MM.1S (cell line): ENCODE measurements at regions not wholly inside any gene's neighbourhood (a gene's known extent, or its start where the extent isn't known, plus 50 kb on each side); places are given as distances from the start of the nearest gene placed in this dataset.

Experiments used
- DNase-seq: peaks from one replicate; pipeline ENCODE4 v3.0.0-alpha.2; 2015
- H2AFZ ChIP-seq: fragments of 300-600 bp; sonication (generic); 2 replicates; pipeline ENCODE4 v1.6.0; 2016; ENCODE audit warnings: antibody characterized with exemption, low read length
- H3F3A ChIP-seq: fragments of 300-600 bp; sonication (generic); 2 replicates; pipeline ENCODE4 v1.6.1; 2016; ENCODE audit warnings: mild to moderate bottlenecking, antibody characterized with exemption, low read length, moderate library complexity, mixed read lengths; ENCODE audit not compliant: insufficient read depth
- H3K27ac ChIP-seq: fragments of 300-600 bp; sonication (generic); 2 replicates; pipeline ENCODE4 v1.5.1; 2016; ENCODE audit warnings: mild to moderate bottlenecking, low read length
- H3K27me3 ChIP-seq: fragments of 300-600 bp; sonication (generic); replicated peaks from 2 replicates; pipeline ENCODE4 v1.6.0; 2016; ENCODE audit warnings: low read length; ENCODE audit not compliant: insufficient read depth
- H3K36me3 ChIP-seq: fragments of 300-600 bp; sonication (generic); replicated peaks from 2 replicates; pipeline ENCODE4 v1.6.1; 2016; ENCODE audit warnings: mild to moderate bottlenecking, low read length, mixed read lengths; ENCODE audit not compliant: insufficient read depth
- H3K4me1 ChIP-seq: fragments of 300-600 bp; sonication (generic); 2 replicates; pipeline ENCODE4 v1.6.1; 2016; ENCODE audit warnings: low read length, mixed read lengths
- H3K4me2 ChIP-seq: fragments of 300-600 bp; sonication (generic); 2 replicates; pipeline ENCODE4 v1.6.0; 2016; ENCODE audit warnings: low read depth, low read length
- H3K4me3 ChIP-seq: fragments of 300-600 bp; sonication (generic); 2 replicates; pipeline ENCODE4 v1.5.1; 2016; ENCODE audit warnings: low read length, mixed read lengths
- H3K79me2 ChIP-seq: fragments of 300-600 bp; sonication (generic); 2 replicates; pipeline ENCODE4 v1.6.1; 2016; ENCODE audit warnings: mixed run types, low read length, mixed read lengths
- H3K9ac ChIP-seq: fragments of 300-600 bp; sonication (generic); 2 replicates; pipeline ENCODE4 v1.6.1; 2016; ENCODE audit warnings: low read length, mixed read lengths
- H3K9me2 ChIP-seq: fragments of 300-600 bp; sonication (generic); replicated peaks from 2 replicates; pipeline ENCODE4 v1.6.1; 2016; ENCODE audit warnings: mild to moderate bottlenecking, low read length, mixed read lengths; ENCODE audit not compliant: insufficient read depth
- H3K9me3 ChIP-seq: fragments of 300-600 bp; sonication (generic); replicated peaks from 2 replicates; pipeline ENCODE4 v1.6.1; 2016; ENCODE audit warnings: mild to moderate bottlenecking, low read length, mixed read lengths; ENCODE audit not compliant: insufficient read depth
- H4K20me1 ChIP-seq: fragments of 300-600 bp; sonication (generic); 2 replicates; pipeline ENCODE4 v1.6.1; 2016; ENCODE audit warnings: mild to moderate bottlenecking, low read length, moderate library complexity, mixed read lengths; ENCODE audit not compliant: insufficient read depth
- CTCF ChIP-seq: fragments of 300-600 bp; sonication (generic); IDR thresholded peaks from 2 replicates; pipeline ENCODE4 v1.5.1; 2016; ENCODE audit warnings: antibody characterized with exemption, low read length, mixed read lengths
- EZH2 ChIP-seq: fragments of 300-600 bp; sonication (generic); optimal IDR thresholded peaks from 2 replicates; pipeline ENCODE3; 2017; ENCODE audit warnings: low read depth, mild to moderate bottlenecking, antibody characterized with exemption, low read length, mixed read lengths
- EZH2phosphoT487 ChIP-seq: fragments of 300-600 bp; sonication (generic); IDR thresholded peaks from 2 replicates; pipeline ENCODE4 v1.6.1; 2018; ENCODE audit warnings: antibody characterized with exemption, low read length

- peak; percentile 63 for DNase-seq
These were observed 106.7 kb upstream of the C21orf91 start for GRCh38 chr21:17925899-17926298.

GRCh38 chr21:17925000-17925610 is 105.9 kb upstream of the C21orf91 start:
- Histone ChIP-seq H3K9ac (no peak overlapping the region), H3K79me2 (no peaks in the 10 kb centered on the region), H3K27me3 (no peaks in the 10 kb centered on the region), H4K20me1 (no peaks in the 10 kb centered on the region), H3K9me3 (no peaks in the 10 kb centered on the region), H3K9me2 (no peaks in the 10 kb centered on the region), H3K36me3 (no peaks in the 10 kb centered on the region), H3K27ac (no peak overlapping the region), H3F3A (no peaks in the 10 kb centered on the region), H3K4me3 (no peak overlapping the region), H2AFZ (peak overlapping the region; percentile 53; the same call in 1 of the 2 replicates), H3K4me2 (no peak overlapping the region), H3K4me1 (no peaks in the 10 kb centered on the region)
- DNase-seq, result peak; percentile 73
- TF ChIP-seq EZH2phosphoT487 (no peak), CTCF (peak; percentile 89)

More at GRCh38 chr21:17925899-17926298, 106.7 kb upstream of the C21orf91 start:
- no peak for TF ChIP-seq EZH2phosphoT487
- TF ChIP-seq CTCF, result peak; percentile 62
- TF ChIP-seq EZH2, result no peak
- no peaks in the 10 kb centered on the region for H3K79me2 ChIP-seq
- H3F3A ChIP-seq, result no peaks in the 10 kb centered on the region
- H3K9ac ChIP-seq, result no peak overlapping the region
- no peaks in the 10 kb centered on the region for H3K4me1 ChIP-seq
- no peaks in the 10 kb centered on the region for H3K27me3 ChIP-seq
- H3K9me2 ChIP-seq, result no peaks in the 10 kb centered on the region
- H3K4me2 ChIP-seq, result no peak overlapping the region
- H2AFZ ChIP-seq, result no peak overlapping the region
- no peaks in the 10 kb centered on the region for H4K20me1 ChIP-seq
- H3K4me3 ChIP-seq, result no peak overlapping the region
- H3K9me3 ChIP-seq, result no peaks in the 10 kb centered on the region
- no peaks in the 10 kb centered on the region for H3K36me3 ChIP-seq
- H3K27ac ChIP-seq, result no peak overlapping the region

- no peak for DNase-seq
- Histone ChIP-seq H3K9me3 (no peaks in the 10 kb centered on the region), H3F3A (no peaks in the 10 kb centered on the region), H3K36me3 (no peaks in the 10 kb centered on the region), H3K79me2 (no peaks in the 10 kb centered on the region), H2AFZ (no peak overlapping the region), H3K4me3 (no peak overlapping the region), H3K9ac (no peak overlapping the region), H4K20me1 (no peaks in the 10 kb centered on the region), H3K27ac (no peak overlapping the region), H3K9me2 (no peaks in the 10 kb centered on the region), H3K27me3 (no peaks in the 10 kb centered on the region), H3K4me1 (no peaks in the 10 kb centered on the region), H3K4me2 (no peak overlapping the region)
- TF ChIP-seq CTCF, result no peak
- no peak for TF ChIP-seq EZH2
- TF ChIP-seq EZH2phosphoT487, result no peak
These were observed 102.7 kb upstream of the C21orf91 start for GRCh38 chr21:17921579-17922530.
